DOHH2 (cell line): ENCODE measurements at regions not wholly inside any gene's neighbourhood (a gene's known extent, or its start where the extent isn't known, plus 50 kb on each side); places are given as distances from the start of the nearest gene placed in this dataset.

Experiments used
- CTCF ChIP-seq: fragments of 200-600 bp; sonication (generic); IDR thresholded peaks from one replicate; pipeline ENCODE4 v1.5.1; 2014; ENCODE audit warnings: antibody characterized with exemption, mild to moderate bottlenecking, low read depth, low read length; ENCODE audit not compliant: poor library complexity, severe bottlenecking
- EZH2phosphoT487 ChIP-seq: fragments of 200-600 bp; sonication (generic); IDR thresholded peaks from 2 replicates; pipeline ENCODE4 v1.6.1; 2017; ENCODE audit warnings: borderline replicate concordance, mild to moderate bottlenecking, antibody characterized with exemption, low read length, moderate library complexity, mixed read lengths

GRCh38 chr5:143886651-143887638 is 75.0 kb downstream of the HMHB1 start:
- TF ChIP-seq CTCF (no peak), EZH2phosphoT487 (no peak)
